HepG2 (cell line): ENCODE measurements at regions not wholly inside any gene's neighbourhood (a gene's known extent, or its start where the extent isn't known, plus 50 kb on each side); places are given as distances from the start of the nearest gene placed in this dataset.
A peak's percentile ranks its signal among the peaks of the same experiment; 100 is the strongest.

Experiments used
- ATF6 ChIP-seq: sonication (generic); formaldehyde crosslinking; conservative IDR thresholded peaks from 2 replicates; pipeline ENCODE4 v1.4.0; 2020; ENCODE audit warnings: missing genetic modification reagents
- DR1 ChIP-seq: sonication (generic); formaldehyde crosslinking; IDR thresholded peaks from 2 replicates; pipeline ENCODE4 v1.8.0; 2021; ENCODE audit warnings: mild to moderate bottlenecking, missing genetic modification reagents, inconsistent platforms
- ELF4 ChIP-seq: sonication (generic); formaldehyde crosslinking; IDR thresholded peaks from 2 replicates; pipeline ENCODE4 v1.5.0; 2020; ENCODE audit warnings: missing genetic modification reagents, mild to moderate bottlenecking, moderate library complexity, borderline replicate concordance
- FOXA3 ChIP-seq: IDR thresholded peaks from 2 replicates; pipeline ENCODE4 v1.6.1; 2016; ENCODE audit warnings: missing genetic modification reagents, missing compliant biosample characterization
- FOXK1 ChIP-seq: sonication (generic); formaldehyde crosslinking; IDR thresholded peaks from 2 replicates; pipeline ENCODE4 v1.4.0; 2020; ENCODE audit warnings: low read depth, missing genetic modification reagents, borderline replicate concordance
- GABPB1 ChIP-seq: IDR thresholded peaks from 2 replicates; pipeline ENCODE4 v1.6.1; 2016; ENCODE audit warnings: mild to moderate bottlenecking, missing genetic modification reagents, moderate library complexity, missing compliant biosample characterization
- SMAD9 ChIP-seq: sonication (generic); formaldehyde crosslinking; IDR thresholded peaks from 2 replicates; pipeline ENCODE4 v1.5.1; 2020; ENCODE audit warnings: mild to moderate bottlenecking, missing genetic modification reagents
- SPEN ChIP-seq: sonication (generic); formaldehyde crosslinking; IDR thresholded peaks from 2 replicates; pipeline ENCODE4 v1.5.1; 2020; ENCODE audit warnings: low read depth, mild to moderate bottlenecking, missing genetic modification reagents
- SSRP1 ChIP-seq: IDR thresholded peaks from 2 replicates; pipeline ENCODE4 v1.6.1; 2016; ENCODE audit warnings: control low read depth
- TBL1XR1 ChIP-seq: fragments of 150-350 bp; IDR thresholded peaks from 2 replicates; pipeline ENCODE4 v1.6.1; 2014; ENCODE audit warnings: borderline replicate concordance, low read length; ENCODE audit not compliant: partially characterized antibody
- TEAD3 ChIP-seq: optimal IDR thresholded peaks from 2 replicates; pipeline ENCODE3; 2016; ENCODE audit warnings: borderline replicate concordance
- ZFP36 ChIP-seq: fragments of 150-350 bp; IDR thresholded peaks from 2 replicates; pipeline ENCODE4 v1.6.1; 2018; ENCODE audit warnings: borderline replicate concordance, low read length, low read depth; ENCODE audit not compliant: partially characterized antibody
- ZMYM3 ChIP-seq: sonication (generic); formaldehyde crosslinking; IDR thresholded peaks from 2 replicates; pipeline ENCODE4 v1.5.1; 2020; ENCODE audit warnings: mild to moderate bottlenecking, missing genetic modification reagents
- ZNF205 ChIP-seq: IDR thresholded peaks from 2 replicates; pipeline ENCODE4 v1.6.1; 2018; ENCODE audit warnings: missing biosample characterization, missing genetic modification reagents
- ZNF567 ChIP-seq: sonication (generic); formaldehyde crosslinking; IDR thresholded peaks from 2 replicates; pipeline ENCODE4 v1.8.1; 2023; ENCODE audit warnings: mild to moderate bottlenecking, missing genetic modification reagents, borderline replicate concordance
- ZNF598 ChIP-seq: sonication (generic); formaldehyde crosslinking; IDR thresholded peaks from 2 replicates; pipeline ENCODE4 v1.5.1; 2020; ENCODE audit warnings: mild to moderate bottlenecking, missing genetic modification reagents, borderline replicate concordance
- ZNF775 ChIP-seq: sonication (generic); formaldehyde crosslinking; IDR thresholded peaks from 2 replicates; pipeline ENCODE4 v1.4.0; 2020; ENCODE audit warnings: missing genetic modification reagents, mild to moderate bottlenecking, moderate library complexity, borderline replicate concordance
- TF ChIP-seq, protein P1 (sequence below): IDR thresholded peaks from 2 replicates; pipeline ENCODE4 v1.6.1; 2012; ENCODE audit warnings: low read length, improper control_type of control experiment
- TF ChIP-seq, protein P2 (sequence below): sonication (generic); formaldehyde crosslinking; IDR thresholded peaks from 2 replicates; pipeline ENCODE4 v1.5.1; 2020; ENCODE audit warnings: mild to moderate bottlenecking, missing genetic modification reagents, borderline replicate concordance

DNA sequence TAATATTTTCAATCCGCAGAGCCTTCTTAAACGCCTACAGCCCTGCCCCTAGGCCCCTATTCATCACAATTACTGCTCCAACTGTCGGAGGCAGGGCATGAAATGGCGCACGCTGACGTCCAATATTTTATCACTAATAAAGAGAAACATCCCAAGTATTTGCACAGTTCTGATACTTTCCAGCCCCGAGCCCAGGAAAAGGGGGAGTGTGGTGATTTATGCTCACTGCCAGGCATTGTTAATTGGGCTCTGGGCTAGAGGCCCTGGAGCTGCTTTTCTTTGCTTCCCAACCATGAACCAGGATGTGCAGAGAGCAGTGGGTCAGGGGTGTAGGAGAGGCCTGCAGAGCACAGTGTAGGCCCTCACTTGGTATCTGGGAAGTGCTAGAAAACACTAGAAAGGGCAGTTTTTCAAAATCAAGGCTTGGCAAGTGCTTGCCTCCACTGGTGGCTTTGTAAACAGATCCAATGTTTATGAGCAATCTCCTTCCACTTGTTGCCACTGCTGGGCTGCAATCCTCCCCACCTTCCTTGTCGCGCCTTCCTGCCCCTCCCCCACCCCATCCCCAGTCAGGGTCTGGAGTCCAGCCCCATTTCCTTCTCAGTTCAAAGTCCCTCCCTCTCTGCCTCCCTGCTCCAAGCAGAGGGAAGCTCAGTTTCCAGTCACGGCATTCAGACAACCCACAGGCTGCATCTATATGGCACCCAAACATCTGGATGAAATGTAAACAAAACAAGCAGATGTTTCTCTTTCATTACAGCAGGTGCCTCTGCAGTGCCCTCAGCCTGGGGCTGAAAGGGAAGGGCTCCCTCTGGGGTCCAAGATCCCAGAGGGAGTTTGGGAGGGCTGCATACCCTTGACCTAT lies 83.9 kb upstream of the PKDCC start (continued):
- no peak for TF ChIP-seq ZNF205 (CRISPR knock-in tag)
- no peak for TF ChIP-seq SMAD9 (CRISPR knock-in tag)
- no peak for TF ChIP-seq DR1 (CRISPR knock-in tag)
- no peak for TF ChIP-seq ZNF775
- no peak for TF ChIP-seq ZFP36
- TF ChIP-seq, protein P1, sequence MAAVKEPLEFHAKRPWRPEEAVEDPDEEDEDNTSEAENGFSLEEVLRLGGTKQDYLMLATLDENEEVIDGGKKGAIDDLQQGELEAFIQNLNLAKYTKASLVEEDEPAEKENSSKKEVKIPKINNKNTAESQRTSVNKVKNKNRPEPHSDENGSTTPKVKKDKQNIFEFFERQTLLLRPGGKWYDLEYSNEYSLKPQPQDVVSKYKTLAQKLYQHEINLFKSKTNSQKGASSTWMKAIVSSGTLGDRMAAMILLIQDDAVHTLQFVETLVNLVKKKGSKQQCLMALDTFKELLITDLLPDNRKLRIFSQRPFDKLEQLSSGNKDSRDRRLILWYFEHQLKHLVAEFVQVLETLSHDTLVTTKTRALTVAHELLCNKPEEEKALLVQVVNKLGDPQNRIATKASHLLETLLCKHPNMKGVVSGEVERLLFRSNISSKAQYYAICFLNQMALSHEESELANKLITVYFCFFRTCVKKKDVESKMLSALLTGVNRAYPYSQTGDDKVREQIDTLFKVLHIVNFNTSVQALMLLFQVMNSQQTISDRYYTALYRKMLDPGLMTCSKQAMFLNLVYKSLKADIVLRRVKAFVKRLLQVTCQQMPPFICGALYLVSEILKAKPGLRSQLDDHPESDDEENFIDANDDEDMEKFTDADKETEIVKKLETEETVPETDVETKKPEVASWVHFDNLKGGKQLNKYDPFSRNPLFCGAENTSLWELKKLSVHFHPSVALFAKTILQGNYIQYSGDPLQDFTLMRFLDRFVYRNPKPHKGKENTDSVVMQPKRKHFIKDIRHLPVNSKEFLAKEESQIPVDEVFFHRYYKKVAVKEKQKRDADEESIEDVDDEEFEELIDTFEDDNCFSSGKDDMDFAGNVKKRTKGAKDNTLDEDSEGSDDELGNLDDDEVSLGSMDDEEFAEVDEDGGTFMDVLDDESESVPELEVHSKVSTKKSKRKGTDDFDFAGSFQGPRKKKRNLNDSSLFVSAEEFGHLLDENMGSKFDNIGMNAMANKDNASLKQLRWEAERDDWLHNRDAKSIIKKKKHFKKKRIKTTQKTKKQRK: no peak
- no peak for TF ChIP-seq TBL1XR1
- TF ChIP-seq, protein P2, sequence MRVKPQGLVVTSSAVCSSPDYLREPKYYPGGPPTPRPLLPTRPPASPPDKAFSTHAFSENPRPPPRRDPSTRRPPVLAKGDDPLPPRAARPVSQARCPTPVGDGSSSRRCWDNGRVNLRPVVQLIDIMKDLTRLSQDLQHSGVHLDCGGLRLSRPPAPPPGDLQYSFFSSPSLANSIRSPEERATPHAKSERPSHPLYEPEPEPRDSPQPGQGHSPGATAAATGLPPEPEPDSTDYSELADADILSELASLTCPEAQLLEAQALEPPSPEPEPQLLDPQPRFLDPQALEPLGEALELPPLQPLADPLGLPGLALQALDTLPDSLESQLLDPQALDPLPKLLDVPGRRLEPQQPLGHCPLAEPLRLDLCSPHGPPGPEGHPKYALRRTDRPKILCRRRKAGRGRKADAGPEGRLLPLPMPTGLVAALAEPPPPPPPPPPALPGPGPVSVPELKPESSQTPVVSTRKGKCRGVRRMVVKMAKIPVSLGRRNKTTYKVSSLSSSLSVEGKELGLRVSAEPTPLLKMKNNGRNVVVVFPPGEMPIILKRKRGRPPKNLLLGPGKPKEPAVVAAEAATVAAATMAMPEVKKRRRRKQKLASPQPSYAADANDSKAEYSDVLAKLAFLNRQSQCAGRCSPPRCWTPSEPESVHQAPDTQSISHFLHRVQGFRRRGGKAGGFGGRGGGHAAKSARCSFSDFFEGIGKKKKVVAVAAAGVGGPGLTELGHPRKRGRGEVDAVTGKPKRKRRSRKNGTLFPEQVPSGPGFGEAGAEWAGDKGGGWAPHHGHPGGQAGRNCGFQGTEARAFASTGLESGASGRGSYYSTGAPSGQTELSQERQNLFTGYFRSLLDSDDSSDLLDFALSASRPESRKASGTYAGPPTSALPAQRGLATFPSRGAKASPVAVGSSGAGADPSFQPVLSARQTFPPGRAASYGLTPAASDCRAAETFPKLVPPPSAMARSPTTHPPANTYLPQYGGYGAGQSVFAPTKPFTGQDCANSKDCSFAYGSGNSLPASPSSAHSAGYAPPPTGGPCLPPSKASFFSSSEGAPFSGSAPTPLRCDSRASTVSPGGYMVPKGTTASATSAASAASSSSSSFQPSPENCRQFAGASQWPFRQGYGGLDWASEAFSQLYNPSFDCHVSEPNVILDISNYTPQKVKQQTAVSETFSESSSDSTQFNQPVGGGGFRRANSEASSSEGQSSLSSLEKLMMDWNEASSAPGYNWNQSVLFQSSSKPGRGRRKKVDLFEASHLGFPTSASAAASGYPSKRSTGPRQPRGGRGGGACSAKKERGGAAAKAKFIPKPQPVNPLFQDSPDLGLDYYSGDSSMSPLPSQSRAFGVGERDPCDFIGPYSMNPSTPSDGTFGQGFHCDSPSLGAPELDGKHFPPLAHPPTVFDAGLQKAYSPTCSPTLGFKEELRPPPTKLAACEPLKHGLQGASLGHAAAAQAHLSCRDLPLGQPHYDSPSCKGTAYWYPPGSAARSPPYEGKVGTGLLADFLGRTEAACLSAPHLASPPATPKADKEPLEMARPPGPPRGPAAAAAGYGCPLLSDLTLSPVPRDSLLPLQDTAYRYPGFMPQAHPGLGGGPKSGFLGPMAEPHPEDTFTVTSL: no peak
- TF ChIP-seq ZNF598 (CRISPR knock-in tag): no peak
- no peak for TF ChIP-seq ZNF567 (CRISPR knock-in tag)
- TF ChIP-seq GABPB1: 0 out of 2 replicates have a peak, but pooled peaks have one; percentile 34
- no peak for TF ChIP-seq ELF4 (CRISPR knock-in tag)
- peak; percentile 38; the same call in 1 of the 2 replicates for TF ChIP-seq SPEN
- peak; percentile 43 for TF ChIP-seq FOXA3 (CRISPR knock-in tag)
- no peak for TF ChIP-seq SSRP1 (CRISPR knock-in tag)
- peak; percentile 48; the same call in 1 of the 2 replicates for TF ChIP-seq FOXK1 (CRISPR knock-in tag)
- TF ChIP-seq TEAD3: peak; percentile 50
- TF ChIP-seq ZMYM3: peak; percentile 65; the same call in 1 of the 2 replicates
- no peak for TF ChIP-seq ATF6 (CRISPR knock-in tag)
